ENCODE measurements at regions not wholly inside any gene's neighbourhood (a gene's known extent, or its start where the extent isn't known, plus 50 kb on each side); places are given as distances from the start of the nearest gene placed in this dataset.

DNA sequence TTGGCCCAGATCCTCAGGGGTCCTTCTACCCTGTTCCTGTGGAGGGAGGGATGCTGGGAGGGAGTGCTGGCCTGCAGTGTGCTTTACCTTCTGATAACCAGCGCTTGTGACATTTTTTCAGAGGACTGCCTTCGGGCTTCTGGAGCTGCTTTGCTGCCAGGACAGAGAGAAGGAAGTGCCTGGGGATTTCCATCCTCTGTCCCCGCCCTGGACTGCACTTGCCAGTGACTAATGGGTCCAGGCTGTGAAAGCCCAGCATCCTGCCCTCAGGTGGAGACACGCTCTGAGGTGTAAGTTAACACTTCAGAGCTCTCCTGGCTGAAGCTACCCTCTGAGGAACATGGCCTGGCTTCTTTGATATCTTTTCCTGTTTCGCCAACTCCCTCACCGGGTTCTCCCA, 158.7 kb upstream of the SYT13 start:
- H3K27ac ChIP-seq (ENCODE audit: low read depth, low read length, severe bottlenecking): no peak overlapping the region
- H3K4me1 ChIP-seq (ENCODE audit: control insufficient read depth, insufficient read depth, low read length, poor library complexity, severe bottlenecking): no peaks in the 10 kb centered on the region
- H3K9me3 ChIP-seq (ENCODE audit: control insufficient read depth, low read length): no peaks in the 10 kb centered on the region
- no peak overlapping the region for H3K4me3 ChIP-seq (ENCODE audit: extremely low read depth, insufficient read depth, low read length, poor library complexity, severe bottlenecking)
- no peaks in the 10 kb centered on the region for H3K36me3 ChIP-seq (ENCODE audit: control insufficient read depth, insufficient read depth, low read length)
- WGBS, 2 experiments (ENCODE audit: insufficient coverage in 2 of 2): 57 to 59% methylated on average over 6 of the region's 6 CpGs

DNA sequence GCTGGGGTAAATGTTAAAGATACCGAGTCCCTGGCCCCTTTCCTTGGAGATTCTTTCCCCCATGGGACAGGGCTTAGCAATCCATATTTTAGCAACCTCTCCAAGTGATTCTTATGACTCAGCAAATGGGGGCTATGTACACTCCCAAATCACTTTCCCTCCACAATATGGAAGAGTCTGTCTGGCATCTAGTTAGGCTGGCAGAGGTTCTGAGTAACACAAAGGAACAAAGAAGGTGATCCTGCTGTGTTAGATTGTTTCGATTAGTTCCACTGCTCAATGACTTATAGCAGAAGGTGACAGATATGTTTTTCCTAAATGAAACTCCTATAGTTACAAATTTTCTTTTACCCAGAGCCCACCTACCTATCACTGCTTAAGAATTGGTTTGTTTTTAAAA, 154.0 kb upstream of the SYT13 start:
- Histone ChIP-seq H3K36me3 (ENCODE audit: control insufficient read depth, insufficient read depth, low read length) (no peaks in the 10 kb centered on the region), H3K4me1 (ENCODE audit: control insufficient read depth, insufficient read depth, low read length, poor library complexity, severe bottlenecking) (no peaks in the 10 kb centered on the region), H3K27ac (ENCODE audit: low read depth, low read length, severe bottlenecking) (no peak overlapping the region), H3K4me3 (ENCODE audit: extremely low read depth, insufficient read depth, low read length, poor library complexity, severe bottlenecking) (no peak overlapping the region), H3K9me3 (ENCODE audit: control insufficient read depth, low read length) (no peaks in the 10 kb centered on the region)
- 17 to 63% methylated on average over 1 of the region's 2 CpGs for WGBS, 2 experiments (ENCODE audit: insufficient coverage in 2 of 2)

DNA sequence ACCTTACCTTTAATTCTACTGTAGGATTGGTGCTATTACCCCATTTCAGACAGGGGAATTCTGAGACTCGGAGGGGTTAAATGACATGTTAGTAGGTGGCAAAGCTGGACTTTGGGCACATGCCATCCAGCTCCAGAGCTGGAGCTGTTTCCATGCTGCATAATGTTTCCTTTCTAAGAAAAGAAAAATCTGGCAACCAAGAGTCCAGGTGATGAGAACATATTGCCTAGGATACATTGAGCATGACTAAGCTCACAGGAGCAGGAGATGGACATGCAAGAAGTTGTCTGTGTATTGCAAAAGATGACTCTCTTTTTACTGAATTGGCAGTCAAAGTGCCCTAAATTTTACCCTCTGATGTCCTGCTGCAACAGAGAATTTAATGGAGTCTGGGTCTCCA, 150.8 kb upstream of the SYT13 start:
- H3K27ac ChIP-seq (ENCODE audit: low read depth, low read length, severe bottlenecking): no peak overlapping the region
- H3K36me3 ChIP-seq (ENCODE audit: control insufficient read depth, insufficient read depth, low read length): no peaks in the 10 kb centered on the region
- no peaks in the 10 kb centered on the region for H3K4me1 ChIP-seq (ENCODE audit: control insufficient read depth, insufficient read depth, low read length, poor library complexity, severe bottlenecking)
- H3K9me3 ChIP-seq (ENCODE audit: control insufficient read depth, low read length): no peaks in the 10 kb centered on the region
- H3K4me3 ChIP-seq (ENCODE audit: extremely low read depth, insufficient read depth, low read length, poor library complexity, severe bottlenecking): no peak overlapping the region
- WGBS, 2 experiments (ENCODE audit: insufficient coverage in 2 of 2): no CpG with 5 or more reads among the region's 1 CpG

- no peak overlapping the region for H3K27ac ChIP-seq (ENCODE audit: low read depth, low read length, severe bottlenecking)
- no peaks in the 10 kb centered on the region for H3K36me3 ChIP-seq (ENCODE audit: control insufficient read depth, insufficient read depth, low read length)
- no peaks in the 10 kb centered on the region for H3K9me3 ChIP-seq (ENCODE audit: control insufficient read depth, low read length)
- H3K4me1 ChIP-seq (ENCODE audit: control insufficient read depth, insufficient read depth, low read length, poor library complexity, severe bottlenecking): no peaks in the 10 kb centered on the region
- WGBS, 2 experiments (ENCODE audit: insufficient coverage in 2 of 2): 80 to 92% methylated on average over 2 of the region's 2 CpGs
- no peak overlapping the region for H3K4me3 ChIP-seq (ENCODE audit: extremely low read depth, insufficient read depth, low read length, poor library complexity, severe bottlenecking)
Measured at GRCh38 chr11:45436118-45436517, 150.0 kb upstream of the SYT13 start.

GRCh38 chr11:45435706-45436105, 149.6 kb upstream of the SYT13 start:
- WGBS, 2 experiments (ENCODE audit: insufficient coverage in 2 of 2): 86 to 94% methylated on average over 1 to 2 of the region's 3 CpGs
- Histone ChIP-seq H3K9me3 (ENCODE audit: control insufficient read depth, low read length) (no peaks in the 10 kb centered on the region), H3K4me3 (ENCODE audit: extremely low read depth, insufficient read depth, low read length, poor library complexity, severe bottlenecking) (no peak overlapping the region)

GRCh38 chr11:45432910-45433309, 146.8 kb upstream of the SYT13 start:
- no peaks in the 10 kb centered on the region for H3K9me3 ChIP-seq (ENCODE audit: control insufficient read depth, low read length)
- no peak overlapping the region for H3K4me3 ChIP-seq (ENCODE audit: extremely low read depth, insufficient read depth, low read length, poor library complexity, severe bottlenecking)
- H3K4me1 ChIP-seq (ENCODE audit: control insufficient read depth, insufficient read depth, low read length, poor library complexity, severe bottlenecking): no peaks in the 10 kb centered on the region
- H3K27ac ChIP-seq (ENCODE audit: low read depth, low read length, severe bottlenecking): no peak overlapping the region
- WGBS, 2 experiments (ENCODE audit: insufficient coverage in 2 of 2): 88 to 100% methylated on average over 4 to 5 of the region's 6 CpGs
- no peaks in the 10 kb centered on the region for H3K36me3 ChIP-seq (ENCODE audit: control insufficient read depth, insufficient read depth, low read length)

More at GRCh38 chr11:45435706-45436105, 149.6 kb upstream of the SYT13 start:
- Histone ChIP-seq H3K36me3 (ENCODE audit: control insufficient read depth, insufficient read depth, low read length) (no peaks in the 10 kb centered on the region), H3K4me1 (ENCODE audit: control insufficient read depth, insufficient read depth, low read length, poor library complexity, severe bottlenecking) (no peaks in the 10 kb centered on the region), H3K27ac (ENCODE audit: low read depth, low read length, severe bottlenecking) (no peak overlapping the region)

- no peaks in the 10 kb centered on the region for H3K36me3 ChIP-seq (ENCODE audit: control insufficient read depth, insufficient read depth, low read length)
- H3K4me1 ChIP-seq (ENCODE audit: control insufficient read depth, insufficient read depth, low read length, poor library complexity, severe bottlenecking): no peaks in the 10 kb centered on the region
- WGBS, 2 experiments (ENCODE audit: insufficient coverage in 2 of 2): 73 to 90% methylated on average over 3 of the region's 3 CpGs
Measured at GRCh38 chr11:45432100-45432499, 146.0 kb upstream of the SYT13 start.

DNA sequence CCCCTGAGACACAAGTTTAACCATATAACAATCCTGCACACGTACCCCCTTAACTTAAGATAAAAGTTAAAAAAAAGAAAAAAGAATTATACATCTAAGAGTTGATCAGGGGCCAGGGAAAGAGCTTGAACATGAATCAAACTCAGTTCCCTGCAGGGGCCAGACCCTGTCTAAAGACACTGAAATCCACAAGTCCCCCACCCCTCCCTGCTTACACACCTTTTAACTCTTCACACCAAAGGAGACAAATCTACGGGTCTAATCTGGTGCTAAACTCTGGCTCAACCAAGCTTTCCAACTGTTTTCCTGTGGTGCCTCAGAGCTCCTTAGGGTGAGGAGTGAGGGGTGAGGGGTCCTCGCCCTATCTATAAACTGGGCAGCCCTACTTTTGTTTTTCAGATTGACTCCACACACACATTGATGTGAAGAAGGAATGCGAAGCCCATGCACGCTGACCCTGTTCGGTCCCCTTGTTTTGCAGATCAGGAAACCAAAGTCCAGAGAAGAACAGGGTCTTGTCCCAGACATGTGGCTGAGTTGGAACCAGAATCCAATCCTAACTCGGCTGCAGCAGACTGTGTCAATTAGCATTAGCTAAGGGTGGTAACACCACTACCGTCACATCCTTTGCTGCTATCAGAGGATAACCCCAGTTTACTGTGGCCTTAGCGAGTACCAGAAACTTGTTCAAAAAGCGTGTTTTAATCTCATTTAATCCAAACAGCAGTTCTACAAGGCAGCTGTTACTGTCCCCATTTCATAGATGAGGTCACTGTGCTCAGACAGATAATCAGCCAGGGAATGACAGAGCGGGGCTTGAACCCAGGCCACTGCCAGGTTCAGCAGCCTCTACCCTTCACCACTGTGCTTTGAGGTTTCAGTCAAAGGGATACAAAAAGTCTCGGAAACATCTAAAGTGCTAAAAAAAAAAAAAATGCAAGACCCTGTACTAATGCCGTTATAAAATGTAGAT, 145.2 kb upstream of the SYT13 start:
- Histone ChIP-seq H3K4me1 (ENCODE audit: control insufficient read depth, insufficient read depth, low read length, poor library complexity, severe bottlenecking) (no peaks in the 10 kb centered on the region), H3K36me3 (ENCODE audit: control insufficient read depth, insufficient read depth, low read length) (no peaks in the 10 kb centered on the region), H3K9me3 (ENCODE audit: control insufficient read depth, low read length) (no peaks in the 10 kb centered on the region), H3K27ac (ENCODE audit: low read depth, low read length, severe bottlenecking) (no peak overlapping the region), H3K4me3 (ENCODE audit: extremely low read depth, insufficient read depth, low read length, poor library complexity, severe bottlenecking) (no peak overlapping the region)
- 71 to 75% methylated on average over 7 to 8 of the region's 13 CpGs for WGBS, 2 experiments (ENCODE audit: insufficient coverage in 2 of 2)

More at GRCh38 chr11:45432100-45432499, 146.0 kb upstream of the SYT13 start:
- Histone ChIP-seq H3K9me3 (ENCODE audit: control insufficient read depth, low read length) (no peaks in the 10 kb centered on the region), H3K27ac (ENCODE audit: low read depth, low read length, severe bottlenecking) (no peak overlapping the region), H3K4me3 (ENCODE audit: extremely low read depth, insufficient read depth, low read length, poor library complexity, severe bottlenecking) (no peak overlapping the region)

GRCh38 chr11:45430361-45430760, 144.2 kb upstream of the SYT13 start:
- Histone ChIP-seq H3K9me3 (ENCODE audit: control insufficient read depth, low read length) (no peaks in the 10 kb centered on the region), H3K4me1 (ENCODE audit: control insufficient read depth, insufficient read depth, low read length, poor library complexity, severe bottlenecking) (no peaks in the 10 kb centered on the region), H3K4me3 (ENCODE audit: extremely low read depth, insufficient read depth, low read length, poor library complexity, severe bottlenecking) (no peak overlapping the region), H3K36me3 (ENCODE audit: control insufficient read depth, insufficient read depth, low read length) (no peaks in the 10 kb centered on the region), H3K27ac (ENCODE audit: low read depth, low read length, severe bottlenecking) (no peak overlapping the region)
- no CpG with 5 or more reads among the region's 1 CpG for WGBS, 2 experiments (ENCODE audit: insufficient coverage in 2 of 2)

DNA sequence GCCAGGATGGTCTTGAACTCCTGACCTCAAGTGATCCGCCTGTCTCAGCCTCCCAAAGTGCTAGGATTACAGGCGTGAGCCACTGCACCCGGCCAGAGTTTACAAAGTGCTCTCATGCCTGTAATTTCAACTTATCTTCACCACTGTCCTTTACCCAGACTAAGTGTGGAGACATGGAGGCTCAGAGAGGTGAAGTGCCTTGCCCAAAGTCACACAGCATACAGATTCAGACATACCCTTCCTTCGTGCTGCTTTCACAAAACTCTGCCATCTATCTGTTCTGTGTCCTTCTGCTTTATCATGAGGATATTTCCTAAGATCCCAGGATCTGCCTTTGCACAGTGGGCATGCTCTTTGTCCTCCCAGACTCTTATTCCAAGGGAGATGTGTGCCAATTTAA, 143.6 kb upstream of the SYT13 start:
- 91 to 94% methylated on average over 3 to 4 of the region's 4 CpGs for WGBS, 2 experiments (ENCODE audit: insufficient coverage in 2 of 2)
- Histone ChIP-seq H3K4me3 (ENCODE audit: extremely low read depth, insufficient read depth, low read length, poor library complexity, severe bottlenecking) (no peak overlapping the region), H3K27ac (ENCODE audit: low read depth, low read length, severe bottlenecking) (no peak overlapping the region), H3K4me1 (ENCODE audit: control insufficient read depth, insufficient read depth, low read length, poor library complexity, severe bottlenecking) (no peaks in the 10 kb centered on the region), H3K36me3 (ENCODE audit: control insufficient read depth, insufficient read depth, low read length) (no peaks in the 10 kb centered on the region), H3K9me3 (ENCODE audit: control insufficient read depth, low read length) (no peaks in the 10 kb centered on the region)

DNA sequence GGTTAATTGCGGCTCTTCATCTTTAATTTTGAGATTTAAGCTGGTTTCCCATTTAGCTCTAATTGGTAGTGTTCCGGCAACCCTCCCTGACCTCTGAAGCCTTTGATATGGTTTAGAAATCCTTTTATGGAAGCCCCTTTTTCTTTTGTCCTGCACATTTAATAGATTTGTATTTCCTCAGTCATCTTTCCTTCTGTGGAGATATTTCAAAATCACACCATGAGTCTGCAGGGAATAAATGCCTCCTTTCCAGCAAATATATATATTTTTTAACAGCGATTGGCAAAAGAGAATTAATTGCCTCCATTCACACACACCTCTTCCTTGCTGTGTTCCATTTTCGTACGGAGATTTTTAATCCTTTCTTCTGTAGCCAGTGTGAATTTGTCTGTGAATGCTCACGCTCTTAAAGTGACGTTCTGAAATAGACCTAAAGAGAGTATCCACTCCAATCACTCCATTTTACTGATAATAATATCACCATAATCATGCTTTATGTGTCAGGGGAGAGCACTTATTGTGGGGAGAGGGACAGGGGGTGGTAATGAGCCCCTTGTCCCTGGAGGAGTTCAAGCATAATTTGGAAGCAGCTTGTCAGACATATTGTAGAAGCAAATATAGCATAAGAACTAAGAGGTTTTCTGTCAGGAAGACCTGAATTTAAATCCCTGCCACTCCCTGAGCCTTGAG, 142.5 kb upstream of the SYT13 start:
- H3K36me3 ChIP-seq (ENCODE audit: control insufficient read depth, insufficient read depth, low read length): no peaks in the 10 kb centered on the region

More for the DNA sequence above, 142.5 kb upstream of the SYT13 start:
- Histone ChIP-seq H3K4me3 (ENCODE audit: extremely low read depth, insufficient read depth, low read length, poor library complexity, severe bottlenecking) (no peak overlapping the region), H3K27ac (ENCODE audit: low read depth, low read length, severe bottlenecking) (no peak overlapping the region), H3K4me1 (ENCODE audit: control insufficient read depth, insufficient read depth, low read length, poor library complexity, severe bottlenecking) (peaks cover 2% of the 10 kb centered on the region), H3K9me3 (ENCODE audit: control insufficient read depth, low read length) (no peaks in the 10 kb centered on the region)
- WGBS, 2 experiments (ENCODE audit: insufficient coverage in 2 of 2): 78 to 90% methylated on average over 1 to 2 of the region's 7 CpGs
